Testis (tissue), 2 donors: ENCODE measurements at regions not wholly inside any gene's neighbourhood (a gene's known extent, or its start where the extent isn't known, plus 50 kb on each side); places are given as distances from the start of the nearest gene placed in this dataset.

Experiments used
- DNase-seq: peaks from one replicate; pipeline ENCODE4 v3.0.0-alpha.2; 2019
- H3K27ac ChIP-seq, 2 donors: fragments of 200-600 bp; sonication (generic); one replicate each; pipeline ENCODE4 v1.5.1; 2019
- H3K27me3 ChIP-seq: fragments of 200-600 bp; sonication (generic); one replicate; pipeline ENCODE4 v1.5.1; 2019
- H3K36me3 ChIP-seq: fragments of 200-600 bp; sonication (generic); one replicate; pipeline ENCODE4 v1.5.1; 2017; ENCODE audit warnings: low read depth; ENCODE audit errors: missing control alignments
- H3K4me1 ChIP-seq: fragments of 200-600 bp; sonication (generic); one replicate; pipeline ENCODE4 v1.5.1; 2019
- H3K4me3 ChIP-seq, 2 donors: fragments of 200-600 bp; sonication (generic); one replicate each; pipeline ENCODE4 v1.5.1; 2017 to 2019
- H3K9me3 ChIP-seq: fragments of 200-600 bp; sonication (generic); one replicate; pipeline ENCODE4 v1.5.1; 2017
- POLR2A ChIP-seq: fragments of 450-650 bp; IDR thresholded peaks from one replicate; pipeline ENCODE4 v1.6.1; 2017; ENCODE audit warnings: antibody characterized with exemption, mild to moderate bottlenecking, moderate library complexity
- WGBS, 2 donors: methylation state at CpG; one replicate each; pipeline ENCODE4 v1.1.5; 2018; 5-methylcytosine and 5-hydroxymethylcytosine counted together
- intact Hi-C: fragments of 100-400 bp; cut with DNase I; formaldehyde crosslinking; loops from one replicate; pipeline ENCODE4 v1.15.1; 2023; ENCODE audit warnings: low total_unique reads
- TF ChIP-seq, protein P1 (sequence below), 3 experiments: fragments of 450-650 bp in 2 of 3; fragments of 200-600 bp in 1 of 3; sonication (generic) in 1 of 3; IDR thresholded peaks; one replicate each; pipeline ENCODE4 v1.5.1; 2016 to 2019; ENCODE audit warnings: antibody characterized with exemption in 3 of 3, mild to moderate bottlenecking in 2 of 3, moderate library complexity in 1 of 3

DNA sequence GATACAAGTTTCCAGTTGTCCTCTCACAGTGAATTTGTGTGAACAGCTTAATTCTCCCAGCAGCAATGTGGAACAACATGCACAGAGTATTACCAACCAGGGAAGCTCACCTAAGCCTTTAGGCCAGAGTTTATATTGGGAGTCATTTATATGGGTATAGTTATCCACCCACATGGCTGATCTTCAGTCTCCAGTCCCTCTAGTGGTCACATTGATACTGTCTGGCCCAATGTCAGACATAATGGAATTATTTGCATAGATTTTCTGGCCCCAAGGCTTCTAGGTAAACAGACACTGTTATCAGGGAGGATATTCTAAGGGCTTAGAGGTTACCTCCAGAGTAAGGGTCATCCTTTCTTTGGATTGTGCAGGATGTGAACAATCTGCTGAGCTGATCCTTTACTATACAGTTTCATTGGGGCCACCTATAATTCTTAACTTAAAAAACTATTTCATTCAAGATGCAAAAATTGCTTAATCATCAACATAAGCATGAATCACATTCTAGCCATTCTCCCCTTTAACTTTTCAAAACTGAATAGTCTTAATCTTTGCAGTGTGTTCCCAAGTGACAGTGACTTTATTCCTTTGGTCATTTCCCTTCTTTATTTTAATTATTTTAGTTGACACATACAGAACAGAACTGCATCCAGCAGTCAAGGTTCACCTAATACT lies 210.9 kb downstream of the LTN1 start:
- intact Hi-C loops: no loop called here
- no peak for DNase-seq
- no peak overlapping the region for H3K27ac ChIP-seq

DNA sequence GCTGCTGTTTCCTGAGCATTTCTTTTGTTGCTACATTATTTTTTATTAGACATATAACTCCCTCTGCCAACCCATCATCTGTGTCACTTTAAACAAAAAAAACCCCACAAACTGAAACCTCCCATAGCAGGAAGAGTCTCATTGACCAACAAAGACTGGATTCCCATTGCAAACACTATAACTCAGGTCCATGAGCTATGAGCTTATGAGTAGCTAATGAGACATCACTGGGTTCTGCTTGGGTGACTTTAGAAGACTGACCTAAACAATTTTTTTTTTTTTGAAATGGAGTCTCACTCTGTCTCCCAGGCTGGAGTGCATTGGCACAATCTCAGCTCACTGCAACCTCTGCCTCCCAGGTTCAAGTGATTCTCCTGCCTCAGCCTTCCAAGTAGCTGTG lies 212.8 kb downstream of the LTN1 start:
- Histone ChIP-seq H3K36me3 (no peaks in the 10 kb centered on the region), H3K4me1 (no peaks in the 10 kb centered on the region), H3K27ac (no peak overlapping the region), H3K27me3 (no peaks in the 10 kb centered on the region), H3K9me3 (no peaks in the 10 kb centered on the region), H3K4me3 (no peak overlapping the region)
- no peak for TF ChIP-seq POLR2A
- TF ChIP-seq, protein P1, sequence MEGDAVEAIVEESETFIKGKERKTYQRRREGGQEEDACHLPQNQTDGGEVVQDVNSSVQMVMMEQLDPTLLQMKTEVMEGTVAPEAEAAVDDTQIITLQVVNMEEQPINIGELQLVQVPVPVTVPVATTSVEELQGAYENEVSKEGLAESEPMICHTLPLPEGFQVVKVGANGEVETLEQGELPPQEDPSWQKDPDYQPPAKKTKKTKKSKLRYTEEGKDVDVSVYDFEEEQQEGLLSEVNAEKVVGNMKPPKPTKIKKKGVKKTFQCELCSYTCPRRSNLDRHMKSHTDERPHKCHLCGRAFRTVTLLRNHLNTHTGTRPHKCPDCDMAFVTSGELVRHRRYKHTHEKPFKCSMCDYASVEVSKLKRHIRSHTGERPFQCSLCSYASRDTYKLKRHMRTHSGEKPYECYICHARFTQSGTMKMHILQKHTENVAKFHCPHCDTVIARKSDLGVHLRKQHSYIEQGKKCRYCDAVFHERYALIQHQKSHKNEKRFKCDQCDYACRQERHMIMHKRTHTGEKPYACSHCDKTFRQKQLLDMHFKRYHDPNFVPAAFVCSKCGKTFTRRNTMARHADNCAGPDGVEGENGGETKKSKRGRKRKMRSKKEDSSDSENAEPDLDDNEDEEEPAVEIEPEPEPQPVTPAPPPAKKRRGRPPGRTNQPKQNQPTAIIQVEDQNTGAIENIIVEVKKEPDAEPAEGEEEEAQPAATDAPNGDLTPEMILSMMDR (IDR thresholded peaks at IDR 0.05): no peak
- no peak for DNase-seq
- intact Hi-C loops: no loop called here

More for the DNA sequence above, 210.9 kb downstream of the LTN1 start:
- TF ChIP-seq, protein P1 (IDR thresholded peaks at IDR 0.05): peak in 2 of 3 experiments; percentile 2 to 24
- TF ChIP-seq POLR2A: no peak
- Histone ChIP-seq H3K27me3 (no peaks in the 10 kb centered on the region), H3K4me1 (no peaks in the 10 kb centered on the region), H3K4me3 (no peak overlapping the region), H3K36me3 (no peaks in the 10 kb centered on the region), H3K9me3 (no peaks in the 10 kb centered on the region)

DNA sequence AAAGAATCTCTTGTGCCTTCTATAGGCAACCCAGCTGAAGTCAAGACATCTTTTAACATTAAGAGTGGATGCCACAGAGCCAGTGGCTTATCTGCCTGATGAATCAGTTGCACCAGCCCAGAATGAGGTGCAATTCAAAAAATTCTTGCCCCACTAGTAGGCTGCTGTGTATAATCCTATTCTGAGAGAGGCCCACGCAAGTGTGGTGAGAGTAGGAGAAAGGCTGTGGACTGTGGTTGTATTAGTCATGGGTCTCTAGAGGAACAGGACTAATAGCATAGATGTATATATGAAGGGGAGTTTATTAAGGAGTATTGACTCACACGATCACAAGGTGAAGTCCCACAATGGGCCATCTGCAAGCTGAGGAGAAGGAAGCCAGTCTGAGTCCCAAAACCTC lies 216.4 kb downstream of the LTN1 start:
- intact Hi-C loops: no loop called here
- Histone ChIP-seq H3K27me3 (no peaks in the 10 kb centered on the region), H3K4me3 (no peak overlapping the region), H3K36me3 (no peaks in the 10 kb centered on the region), H3K4me1 (no peaks in the 10 kb centered on the region), H3K27ac (no peak overlapping the region), H3K9me3 (no peaks in the 10 kb centered on the region)
- TF ChIP-seq, protein P1 (IDR thresholded peaks at IDR 0.05): no peak
- TF ChIP-seq POLR2A: no peak
- WGBS, 2 donors: 92 to 100% methylated on average over 2 of the region's 2 CpGs
- DNase-seq: no peak

DNA sequence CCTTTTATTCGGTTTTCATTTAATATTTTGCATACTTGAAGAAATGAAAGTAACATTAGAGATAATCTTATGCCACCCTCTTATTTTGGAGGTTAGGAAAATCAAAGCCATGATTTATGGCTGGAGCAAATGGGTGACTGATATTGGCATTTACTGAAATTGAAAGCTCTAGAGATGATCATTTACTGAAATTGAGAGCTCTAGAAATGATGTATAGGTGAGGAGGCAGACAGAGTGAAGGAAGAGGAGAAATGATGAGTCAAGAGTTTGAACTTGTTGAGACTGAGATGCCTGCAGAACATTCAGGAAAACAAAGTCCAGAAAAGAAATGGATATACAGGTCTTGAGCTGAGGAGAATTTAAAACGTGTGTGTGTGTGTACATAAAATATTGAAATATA lies 217.6 kb downstream of the LTN1 start:
- Histone ChIP-seq H3K27me3 (no peaks in the 10 kb centered on the region), H3K9me3 (no peaks in the 10 kb centered on the region), H3K36me3 (no peaks in the 10 kb centered on the region), H3K4me3 (no peak overlapping the region), H3K27ac (no peak overlapping the region), H3K4me1 (no peaks in the 10 kb centered on the region)
- intact Hi-C loops: no loop called here
- no peak for TF ChIP-seq POLR2A
- TF ChIP-seq, protein P1 (IDR thresholded peaks at IDR 0.05): no peak
- 67 to 70% methylated on average over 2 of the region's 2 CpGs for WGBS, 2 donors
- no peak for DNase-seq

DNA sequence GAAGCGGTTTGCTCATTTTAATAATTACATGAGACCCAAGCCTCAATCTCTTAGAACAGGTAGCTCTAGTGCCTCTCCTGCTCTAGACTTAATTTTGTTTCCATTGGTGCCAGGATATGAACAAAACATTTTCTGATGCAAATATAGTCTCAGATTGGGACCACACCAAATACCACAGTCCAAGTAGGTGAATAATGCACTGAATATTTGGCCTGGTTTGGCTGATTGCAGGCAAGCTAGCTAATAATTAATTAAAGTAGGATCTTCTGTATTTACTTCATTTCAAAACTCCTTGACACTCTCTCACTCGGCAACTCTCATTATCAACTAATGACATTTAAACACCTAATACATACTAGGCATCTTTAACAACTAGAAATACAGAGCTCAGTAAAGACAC lies 219.6 kb downstream of the LTN1 start:
- no peaks in the 10 kb centered on the region for H3K4me1 ChIP-seq
- no peaks in the 10 kb centered on the region for H3K9me3 ChIP-seq
- WGBS, 2 donors: 81 to 87% methylated on average over 2 of the region's 2 CpGs
- intact Hi-C loops: no loop called here
- no peak overlapping the region for H3K4me3 ChIP-seq
- H3K36me3 ChIP-seq: no peaks in the 10 kb centered on the region
- DNase-seq: no peak
- H3K27ac ChIP-seq: no peak overlapping the region
- no peaks in the 10 kb centered on the region for H3K27me3 ChIP-seq
- TF ChIP-seq, protein P1 (IDR thresholded peaks at IDR 0.05): no peak
- no peak for TF ChIP-seq POLR2A
